Activated CD4-positive, alpha-beta T cell treated with anti-CD3 and anti-CD28 coated beads, Interleukin-2, Interleukin-4, amounts not matched to agents 100 ng/mL and 50 ng/mL, durations not matched to agents 16 hours and 8 hours (primary cell): ENCODE measurements at regions not wholly inside any gene's neighbourhood (a gene's known extent, or its start where the extent isn't known, plus 50 kb on each side); places are given as distances from the start of the nearest gene placed in this dataset.

ENCODE experiments used
- DNase-seq: peaks from one replicate; pipeline ENCODE4 v3.0.0-alpha.2; 2020; ENCODE audit warnings: low spot score

- no peak for DNase-seq
These were observed 1209.3 kb downstream of the BRD1 start for GRCh38 chr22:48618326-48618725.

GRCh38 chr22:48616656-48617055 lies 1211.0 kb downstream of the BRD1 start:
- no peak for DNase-seq

GRCh38 chr22:48615171-48616008 lies 1212.3 kb downstream of the BRD1 start:
- DNase-seq = no peak

- DNase-seq = no peak
These were observed 1214.0 kb downstream of the BRD1 start for GRCh38 chr22:48613566-48614200.

GRCh38 chr22:48612077-48612995 lies 1215.3 kb downstream of the BRD1 start:
- DNase-seq = no peak

GRCh38 chr22:48609279-48609865 lies 1218.3 kb downstream of the BRD1 start:
- no peak for DNase-seq

- DNase-seq = no peak
These were observed 1219.6 kb downstream of the BRD1 start for GRCh38 chr22:48607901-48608662.

- no peak for DNase-seq
These were observed 1220.9 kb downstream of the BRD1 start for GRCh38 chr22:48606684-48607307.

- DNase-seq = no peak
These were observed 1221.7 kb downstream of the BRD1 start for GRCh38 chr22:48605856-48606481.

- DNase-seq = no peak
These were observed 1222.5 kb downstream of the BRD1 start for GRCh38 chr22:48605125-48605524.

GRCh38 chr22:48603621-48604320 lies 1223.9 kb downstream of the BRD1 start:
- no peak for DNase-seq

- DNase-seq = no peak
These were observed 1224.7 kb downstream of the BRD1 start for GRCh38 chr22:48602805-48603518.

GRCh38 chr22:48600681-48601080 lies 1227.0 kb downstream of the BRD1 start:
- no peak for DNase-seq

- DNase-seq = no peak
These were observed 1227.5 kb downstream of the BRD1 start for GRCh38 chr22:48600171-48600570.

GRCh38 chr22:48599346-48599745 lies 1228.3 kb downstream of the BRD1 start:
- DNase-seq = no peak

GRCh38 chr22:48596111-48596850 lies 1231.4 kb downstream of the BRD1 start:
- DNase-seq = no peak

GRCh38 chr22:48595511-48595905 lies 1232.2 kb downstream of the BRD1 start:
- no peak for DNase-seq

GRCh38 chr22:48594757-48595510 lies 1232.7 kb downstream of the BRD1 start:
- no peak for DNase-seq
